ENCODE measurements at regions not wholly inside any gene's neighbourhood (a gene's known extent, or its start where the extent isn't known, plus 50 kb on each side); places are given as distances from the start of the nearest gene placed in this dataset.

- peak; percentile 62 for DNase-seq
- Mint-ChIP-seq H3K4me1 (ENCODE audit: low read depth, unreplicated experiment) (peaks cover 57% of the 10 kb centered on the region), H3K27ac (ENCODE audit: unreplicated experiment) (peak overlapping the region; percentile 71), H3K9me3 (ENCODE audit: low read depth, unreplicated experiment) (peaks cover under 1% of the 10 kb centered on the region), H3K36me3 (ENCODE audit: insufficient read depth, unreplicated experiment) (peaks cover 4% of the 10 kb centered on the region), H3K4me3 (ENCODE audit: low read depth, unreplicated experiment) (peak overlapping the region; percentile 23), H3K27me3 (ENCODE audit: unreplicated experiment) (no peaks in the 10 kb centered on the region)
- no peak for TF ChIP-seq CTCF (IDR thresholded peaks at IDR 0.05; ENCODE audit: unreplicated experiment)
- CTCF ChIA-PET: interaction anchor here (1.4 kb wide), 2 partner anchors 9 to 477 kb away, joined by 4 to 6 read pairs; no protein-coding TSS in a partner anchor
- intact Hi-C loops (cut with micrococcal nuclease; ENCODE audit: unreplicated experiment): loop anchor here (2.0 kb wide), 1 partner anchor 537 kb away; no protein-coding TSS in a partner anchor
- BruUV-seq (replicated peaks): no TSS peak
Observed at GRCh38 chr2:150133623-150134022, 353.8 kb downstream of the RND3 start.

GRCh38 chr2:150129921-150130575, 357.4 kb downstream of the RND3 start:
- H3K27ac Mint-ChIP-seq (ENCODE audit: unreplicated experiment): no peak overlapping the region
- no TSS peak for BruUV-seq (replicated peaks)
- H3K27me3 Mint-ChIP-seq (ENCODE audit: unreplicated experiment): no peaks in the 10 kb centered on the region
- H3K4me1 Mint-ChIP-seq (ENCODE audit: low read depth, unreplicated experiment): peaks cover 56% of the 10 kb centered on the region
- peaks cover 4% of the 10 kb centered on the region for H3K36me3 Mint-ChIP-seq (ENCODE audit: insufficient read depth, unreplicated experiment)
- DNase-seq: no peak
- no peak overlapping the region for H3K4me3 Mint-ChIP-seq (ENCODE audit: low read depth, unreplicated experiment)
- intact Hi-C loops (cut with micrococcal nuclease; ENCODE audit: unreplicated experiment): no loop called here
- CTCF ChIA-PET: interaction anchor here (0.6 kb wide), 1 partner anchor 470 kb away, joined by 4 read pairs; no protein-coding TSS in a partner anchor
- peaks cover 6% of the 10 kb centered on the region for H3K9me3 Mint-ChIP-seq (ENCODE audit: low read depth, unreplicated experiment)
- no peak for TF ChIP-seq CTCF (IDR thresholded peaks at IDR 0.05; ENCODE audit: unreplicated experiment)

GRCh38 chr2:150127995-150128394, 359.5 kb downstream of the RND3 start:
- DNase-seq: no peak
- intact Hi-C loops (cut with micrococcal nuclease; ENCODE audit: unreplicated experiment): no loop called here
- BruUV-seq (replicated peaks): no TSS peak
- Mint-ChIP-seq H3K9me3 (ENCODE audit: low read depth, unreplicated experiment) (peaks cover 6% of the 10 kb centered on the region), H3K4me3 (ENCODE audit: low read depth, unreplicated experiment) (no peak overlapping the region), H3K27me3 (ENCODE audit: unreplicated experiment) (no peaks in the 10 kb centered on the region), H3K36me3 (ENCODE audit: insufficient read depth, unreplicated experiment) (no peaks in the 10 kb centered on the region), H3K4me1 (ENCODE audit: low read depth, unreplicated experiment) (peaks cover 57% of the 10 kb centered on the region), H3K27ac (ENCODE audit: unreplicated experiment) (peak overlapping the region; percentile 9)
- TF ChIP-seq CTCF (IDR thresholded peaks at IDR 0.05; ENCODE audit: unreplicated experiment): no peak
- CTCF ChIA-PET: interaction anchor here (1.1 kb wide), 1 partner anchor 30 kb away, joined by 4 read pairs; no protein-coding TSS in a partner anchor

GRCh38 chr2:150127346-150127990, 360.0 kb downstream of the RND3 start:
- Mint-ChIP-seq H3K27ac (ENCODE audit: unreplicated experiment) (peak overlapping the region; percentile 9), H3K9me3 (ENCODE audit: low read depth, unreplicated experiment) (peaks cover 6% of the 10 kb centered on the region), H3K36me3 (ENCODE audit: insufficient read depth, unreplicated experiment) (no peaks in the 10 kb centered on the region), H3K27me3 (ENCODE audit: unreplicated experiment) (no peaks in the 10 kb centered on the region), H3K4me1 (ENCODE audit: low read depth, unreplicated experiment) (peaks cover 57% of the 10 kb centered on the region), H3K4me3 (ENCODE audit: low read depth, unreplicated experiment) (no peak overlapping the region)
- no peak for TF ChIP-seq CTCF (IDR thresholded peaks at IDR 0.05; ENCODE audit: unreplicated experiment)
- BruUV-seq (replicated peaks): no TSS peak
- no peak for DNase-seq
- CTCF ChIA-PET: interaction anchor here (0.8 to 1.1 kb wide), 3 partner anchors 15 to 532 kb away, joined by 3 to 4 read pairs (median 3); no protein-coding TSS in a partner anchor
- intact Hi-C loops (cut with micrococcal nuclease; ENCODE audit: unreplicated experiment): no loop called here

All from Calu3 (cell line).